Glomerular visceral epithelial cell (primary cell): ENCODE measurements at regions not wholly inside any gene's neighbourhood (a gene's known extent, or its start where the extent isn't known, plus 50 kb on each side); places are given as distances from the start of the nearest gene placed in this dataset.
"Not testable (repeated sequence)": the region's sequence is repeated elsewhere in the genome, so short reads cannot be mapped to it uniquely, and the experiment has no call there.

ENCODE experiments used
- DNase-seq: peaks from one replicate; pipeline ENCODE4 v3.0.0-alpha.2; 2016; ENCODE audit errors: extremely low spot score

DNA sequence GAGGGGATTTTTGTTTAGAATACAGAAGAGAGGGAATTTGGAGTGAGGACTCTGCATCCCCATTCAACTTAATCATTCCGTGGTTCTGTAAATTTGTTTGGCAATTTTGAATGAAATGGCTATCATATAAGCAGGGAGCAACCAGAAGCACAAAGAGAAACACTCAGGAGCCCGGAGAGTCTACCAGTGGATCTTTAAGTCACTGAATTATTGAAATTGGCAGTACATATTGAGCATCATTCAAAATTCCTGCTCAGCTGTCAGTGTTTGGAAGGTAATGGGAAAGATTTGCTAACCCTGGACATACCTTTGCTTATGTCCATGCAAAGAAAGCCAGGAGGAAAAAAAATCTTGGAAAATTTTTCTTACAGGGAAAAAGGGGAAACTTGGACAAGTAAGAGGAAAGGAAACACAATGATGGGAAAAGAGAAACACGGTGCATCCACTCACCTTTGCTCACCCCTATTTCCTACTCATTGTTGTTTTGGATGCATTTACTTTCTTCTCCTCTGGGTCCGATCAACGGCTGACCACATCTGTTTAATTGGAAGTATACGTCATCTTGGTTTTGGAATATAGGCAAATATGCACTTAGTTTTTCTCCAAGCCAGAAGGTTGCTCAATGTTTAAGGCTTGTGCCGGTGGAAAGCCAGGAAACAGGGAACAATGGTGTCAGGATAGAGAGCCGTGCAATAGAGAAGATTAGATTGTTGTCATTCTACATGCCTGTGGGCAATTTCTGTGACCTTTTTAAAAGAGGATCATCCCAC lies 243.0 kb upstream of the LYPLAL1 start:
- DNase-seq, result no peak

DNA sequence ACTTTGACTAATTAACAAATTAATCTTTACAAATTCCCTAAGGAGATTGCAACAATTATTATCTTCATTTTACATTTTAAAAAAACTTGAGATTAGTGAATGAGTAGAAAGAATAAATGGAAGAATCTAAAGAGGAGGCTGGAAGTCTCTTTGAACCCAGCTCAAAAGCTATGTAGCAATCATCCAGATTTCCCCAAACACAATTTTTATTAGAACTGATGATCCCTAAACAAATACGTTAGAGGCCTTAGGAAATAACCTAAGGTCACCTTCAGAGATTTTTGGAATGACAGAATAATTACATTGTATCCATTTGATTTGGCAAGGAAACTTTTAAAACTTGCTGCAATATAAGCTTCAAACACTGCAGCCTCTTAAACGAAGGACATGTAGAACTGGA lies 242.4 kb upstream of the LYPLAL1 start:
- DNase-seq, result no peak

DNA sequence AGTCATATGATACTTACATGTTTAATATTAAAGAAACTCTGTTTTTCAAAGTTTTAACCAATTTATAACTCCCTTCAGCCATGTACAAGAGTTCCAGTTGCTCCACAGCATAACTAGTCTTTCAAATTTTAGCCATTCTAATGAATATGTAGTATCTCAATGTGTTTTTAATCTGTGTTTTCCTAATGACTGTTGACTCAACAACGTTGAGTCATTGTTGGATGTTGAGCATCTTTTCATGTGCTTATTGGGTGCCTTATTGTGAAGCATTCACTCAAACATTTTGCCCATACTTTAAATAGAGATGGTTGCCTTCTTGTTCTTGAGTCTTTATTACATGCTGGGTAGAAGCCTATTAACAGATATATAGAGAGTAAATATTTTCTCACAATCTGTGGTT lies 240.2 kb upstream of the LYPLAL1 start:
- DNase-seq, result no peak

DNA sequence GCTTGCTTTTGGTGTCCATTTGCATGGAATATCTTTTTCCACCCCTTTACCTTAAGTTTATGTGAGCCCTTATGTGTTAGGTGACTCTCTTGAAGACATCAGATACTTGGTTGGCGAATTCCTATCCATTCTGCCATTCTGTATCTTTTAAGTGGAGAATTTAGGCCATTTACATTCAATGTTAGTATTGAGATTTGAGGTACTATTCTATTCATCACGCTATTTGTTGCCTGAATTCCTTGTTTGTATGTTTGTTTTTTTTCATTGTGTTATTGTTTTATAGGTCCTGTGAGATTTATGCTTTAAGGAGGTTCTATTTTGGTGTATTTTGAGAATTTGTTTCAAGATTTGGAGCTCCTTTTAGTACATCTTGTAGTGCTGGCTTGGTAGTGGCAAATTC lies 238.3 kb upstream of the LYPLAL1 start:
- not testable (repeated sequence) for DNase-seq

DNA sequence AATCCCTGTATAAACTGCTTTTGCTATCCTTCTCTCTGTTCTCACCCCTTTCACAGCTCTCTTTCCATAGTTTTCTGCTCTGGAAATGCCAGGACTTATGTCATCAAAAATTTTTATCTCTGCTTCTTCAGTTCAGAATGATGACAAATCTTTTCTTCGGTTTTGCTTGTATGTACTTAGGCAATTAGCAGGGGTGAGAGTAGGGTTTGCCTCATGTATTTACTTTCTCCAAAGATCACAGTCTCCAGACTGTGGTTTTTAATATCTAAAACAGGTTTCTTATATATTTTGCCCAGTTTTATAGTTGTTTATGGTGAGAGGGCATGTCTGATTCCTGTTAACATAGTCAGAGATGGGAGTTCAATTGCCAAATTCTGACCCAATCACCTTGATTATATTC lies 235.4 kb upstream of the LYPLAL1 start:
- no peak for DNase-seq

DNA sequence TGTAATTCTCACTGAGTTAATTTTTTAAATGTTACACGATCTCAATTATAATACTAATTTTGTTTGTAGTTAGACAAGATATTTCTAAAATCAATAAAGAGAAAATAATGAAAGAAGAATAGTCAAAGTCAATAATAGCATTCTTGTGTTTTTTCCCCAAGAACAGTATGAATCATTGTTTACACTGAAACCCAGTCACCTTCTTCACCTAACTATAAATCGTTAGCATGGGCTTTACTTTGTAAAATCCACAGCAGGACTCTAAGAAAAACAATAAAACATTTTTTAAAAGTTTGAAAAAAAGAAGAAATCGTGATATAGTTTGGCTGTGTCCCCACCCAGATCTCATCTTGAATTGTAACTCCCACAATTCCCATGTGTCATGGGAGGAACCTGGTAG lies 234.6 kb upstream of the LYPLAL1 start:
- no peak for DNase-seq

DNA sequence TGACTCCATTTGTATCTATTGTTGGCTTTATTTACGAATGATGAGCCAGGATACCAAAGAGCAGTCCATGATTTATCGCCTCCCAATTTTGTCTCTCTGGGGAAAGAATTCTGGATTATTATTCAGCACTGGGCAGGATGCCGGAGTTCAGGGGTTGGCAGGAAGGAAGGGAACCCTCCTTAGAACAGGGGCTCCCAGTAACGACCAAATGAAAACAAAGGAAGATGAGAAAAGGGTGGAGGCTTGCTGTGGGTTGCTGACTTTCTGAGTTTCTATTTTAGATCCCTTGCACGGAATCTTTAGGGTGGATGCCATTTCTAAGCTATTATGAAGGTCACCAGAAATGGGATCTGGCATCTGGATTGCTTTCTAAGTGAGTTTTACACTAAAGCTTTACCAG lies 231.2 kb upstream of the LYPLAL1 start:
- DNase-seq, result no peak

DNA sequence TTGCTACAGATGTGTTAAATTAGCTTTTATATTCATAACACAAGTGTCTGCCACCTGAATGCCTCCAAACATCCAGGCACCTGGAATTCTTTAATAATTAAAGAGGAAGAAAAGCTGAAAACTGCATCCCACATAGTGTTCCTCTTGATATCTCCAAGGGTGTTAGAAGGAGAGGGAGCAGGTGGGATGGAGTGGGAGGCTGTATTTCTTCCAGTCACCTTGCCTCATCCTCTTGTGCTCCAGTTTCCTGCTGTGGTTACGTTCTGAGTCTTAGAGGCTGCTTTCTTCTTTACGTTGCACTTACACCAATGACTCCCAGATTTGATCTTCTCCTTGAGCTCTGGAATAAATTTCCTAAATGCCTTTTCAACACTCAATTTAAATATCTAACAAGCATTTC lies 230.3 kb upstream of the LYPLAL1 start:
- DNase-seq, result no peak

DNA sequence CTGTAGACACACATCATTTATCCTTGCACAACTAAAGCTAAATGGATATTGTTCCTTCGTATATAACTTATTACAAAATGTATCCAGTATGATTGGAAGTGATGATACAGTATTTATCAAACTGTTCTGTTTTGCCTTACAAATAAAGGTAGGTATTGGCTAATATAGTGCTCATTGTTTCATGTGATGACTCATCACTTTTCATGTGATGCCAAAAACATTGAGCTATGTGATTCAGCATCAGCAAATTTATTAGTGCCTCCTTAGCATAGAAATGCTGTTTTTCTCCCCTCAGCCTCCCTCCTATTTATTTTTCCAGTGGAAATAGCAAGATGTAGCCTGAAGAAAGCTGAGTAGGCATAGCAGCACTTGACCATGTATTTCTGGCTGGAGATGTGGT lies 228.6 kb upstream of the LYPLAL1 start:
- DNase-seq, result no peak

DNA sequence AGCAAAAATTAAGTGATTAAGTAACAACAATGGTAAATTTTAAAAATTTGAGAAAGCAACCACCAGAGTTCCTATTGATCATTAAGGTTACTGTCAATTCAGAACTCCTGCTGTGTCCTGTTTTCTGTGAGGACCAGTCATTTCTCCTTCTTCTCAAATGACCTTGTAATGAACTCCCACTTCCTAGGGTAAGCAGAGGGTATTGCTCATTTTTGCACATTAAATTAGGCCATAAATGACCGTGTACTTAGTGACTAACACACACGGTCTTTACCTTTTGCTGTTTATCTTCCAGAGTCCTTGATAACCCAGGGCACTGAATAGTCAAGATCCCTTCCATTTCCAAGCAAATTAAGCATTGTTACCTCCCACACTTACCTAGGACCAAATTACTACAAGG lies 227.5 kb upstream of the LYPLAL1 start:
- DNase-seq, result no peak

DNA sequence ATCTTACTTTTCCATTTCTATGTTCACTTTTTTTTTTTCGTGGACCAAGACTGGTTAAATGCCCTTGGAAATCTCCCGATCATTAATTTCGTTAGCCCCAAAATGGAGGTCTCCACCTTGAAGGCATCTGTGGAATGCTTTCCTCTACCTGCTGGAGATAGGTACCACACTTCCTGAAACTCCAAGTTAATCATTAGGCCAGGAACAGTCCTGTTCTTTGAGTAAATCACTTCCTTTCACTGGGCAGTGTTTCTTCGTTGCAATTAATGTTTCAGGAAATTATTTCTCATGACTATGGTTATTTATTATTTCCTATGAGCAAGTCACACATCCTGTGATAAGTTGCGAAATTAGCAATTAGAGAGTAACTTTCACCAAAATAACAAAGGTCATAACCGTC lies 225.2 kb upstream of the LYPLAL1 start:
- no peak for DNase-seq

DNA sequence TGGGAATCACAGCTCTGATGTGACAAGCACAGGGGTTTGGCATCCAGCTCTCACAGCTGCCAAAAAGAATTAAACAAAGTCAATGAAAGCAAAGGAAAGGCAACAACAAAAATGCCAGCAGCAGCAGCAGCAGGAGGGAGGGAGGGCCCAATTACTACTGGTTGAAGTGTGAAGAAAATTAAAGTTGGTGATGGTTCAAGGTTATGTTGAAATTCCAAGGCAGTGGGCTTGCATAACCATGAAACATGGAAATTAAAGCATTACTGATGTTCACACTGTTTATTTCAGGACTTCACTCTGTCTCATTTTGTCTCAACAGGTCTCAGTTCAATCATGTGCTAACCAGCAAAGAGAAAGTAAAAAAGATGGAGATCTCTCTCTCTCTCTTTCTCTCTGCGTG lies 220.3 kb upstream of the LYPLAL1 start:
- no peak for DNase-seq

DNA sequence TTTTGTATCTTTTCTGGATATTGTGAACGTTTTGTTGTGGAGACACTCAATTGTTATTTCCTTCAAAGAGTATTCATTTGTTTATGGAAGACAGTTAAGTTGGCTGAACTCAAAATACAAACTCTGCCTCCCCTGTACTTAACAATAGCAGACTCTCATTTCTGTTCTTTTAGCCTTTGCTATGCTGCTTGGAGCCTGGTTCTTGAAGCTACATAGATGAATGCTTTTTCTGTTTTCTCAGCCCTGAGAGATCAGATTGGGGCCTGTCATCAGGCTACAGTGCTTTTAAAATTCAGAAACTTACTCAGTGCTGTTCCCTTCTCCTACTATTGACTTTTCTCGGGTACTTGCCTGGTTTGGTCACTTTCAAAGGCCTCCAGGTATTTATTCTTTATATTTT lies 215.7 kb upstream of the LYPLAL1 start:
- DNase-seq, result no peak

DNA sequence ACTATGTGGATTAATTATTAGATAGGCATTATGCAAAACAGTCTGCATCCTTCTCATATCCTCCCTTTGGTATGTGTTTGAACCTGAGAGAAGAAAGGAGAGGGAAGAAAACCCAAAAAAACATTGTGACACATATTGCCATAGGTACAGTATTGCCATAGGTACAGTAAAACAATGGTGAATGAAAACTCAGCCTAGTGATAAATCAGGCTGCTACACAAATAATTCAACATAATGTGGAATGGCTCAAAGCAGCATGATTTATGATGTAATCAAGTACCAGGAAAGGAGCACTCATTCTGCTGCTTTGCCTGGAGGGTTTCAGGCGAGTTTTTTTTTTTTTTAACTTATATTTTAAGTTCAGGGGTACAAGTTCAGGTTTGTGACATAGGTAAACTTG lies 213.9 kb upstream of the LYPLAL1 start:
- DNase-seq, result no peak

DNA sequence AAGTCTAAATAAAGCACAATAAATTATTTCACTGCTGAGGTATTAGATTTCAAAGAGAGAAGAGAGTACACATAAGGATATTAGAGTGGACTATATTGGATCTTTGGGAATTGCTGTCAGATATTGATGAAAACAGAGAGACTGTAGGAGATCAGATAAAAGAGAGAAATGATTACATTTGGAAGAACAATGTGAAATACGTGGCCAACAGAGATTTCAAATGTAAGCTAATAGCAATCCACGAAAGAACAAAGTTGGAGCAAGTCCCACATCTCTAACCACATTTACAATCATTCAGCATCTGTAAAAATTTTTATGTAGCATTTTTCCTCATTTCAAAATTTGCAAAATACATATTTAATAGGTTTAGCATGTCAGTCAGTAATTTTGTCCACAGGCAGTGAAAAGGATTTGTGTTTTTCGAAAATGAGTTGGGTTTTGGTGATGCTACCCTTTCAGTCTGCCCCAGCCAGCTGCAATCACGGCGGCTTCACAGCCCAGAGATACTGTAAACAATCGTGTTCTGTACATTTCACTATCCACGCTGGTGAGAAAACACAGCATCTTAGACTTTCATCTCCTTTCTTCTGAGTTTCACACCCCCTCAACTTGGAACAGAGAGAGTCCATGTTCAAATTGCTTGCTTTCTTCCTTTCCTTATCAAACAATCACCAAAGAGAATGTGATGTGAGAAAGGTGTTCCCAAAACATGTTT lies 209.1 kb upstream of the LYPLAL1 start:
- DNase-seq, result no peak

DNA sequence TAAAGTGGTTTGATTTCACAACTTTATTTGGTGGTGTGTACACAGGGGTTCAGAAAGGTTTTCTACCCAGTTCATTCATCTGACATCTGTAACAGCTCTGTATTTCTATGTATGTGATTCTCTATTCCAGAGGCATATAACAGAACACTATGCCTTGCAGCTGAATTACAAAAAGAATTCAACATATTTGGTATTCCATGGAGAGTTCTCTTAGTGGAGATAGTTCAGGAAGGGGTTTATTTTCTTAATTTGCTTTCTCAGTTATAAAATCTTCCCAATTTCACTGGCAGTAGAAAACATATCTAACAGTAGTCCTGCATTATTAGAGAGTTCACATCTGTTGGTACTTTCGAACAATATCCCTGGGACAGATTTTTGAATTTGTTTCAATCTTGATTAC lies 207.9 kb upstream of the LYPLAL1 start:
- no peak for DNase-seq

DNA sequence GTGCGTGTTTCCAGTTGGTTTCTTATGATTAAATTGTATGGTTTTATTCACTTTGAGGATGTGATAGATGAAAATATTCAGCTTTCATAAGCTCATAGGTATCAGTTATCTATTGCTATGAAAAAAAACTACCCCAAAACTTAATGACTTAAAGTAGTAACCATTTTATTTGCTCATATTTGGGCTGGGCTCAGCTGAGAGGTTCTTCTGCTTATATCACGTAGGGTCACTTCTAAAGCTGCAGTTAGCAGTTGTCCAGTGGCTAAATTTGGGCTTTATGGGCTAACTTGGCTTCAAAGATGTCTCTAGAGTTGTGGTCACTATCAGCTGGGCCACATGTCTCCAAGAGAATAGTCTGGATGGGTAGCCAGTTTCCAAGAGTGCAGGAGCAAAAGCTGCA lies 206.4 kb upstream of the LYPLAL1 start:
- DNase-seq, result no peak

DNA sequence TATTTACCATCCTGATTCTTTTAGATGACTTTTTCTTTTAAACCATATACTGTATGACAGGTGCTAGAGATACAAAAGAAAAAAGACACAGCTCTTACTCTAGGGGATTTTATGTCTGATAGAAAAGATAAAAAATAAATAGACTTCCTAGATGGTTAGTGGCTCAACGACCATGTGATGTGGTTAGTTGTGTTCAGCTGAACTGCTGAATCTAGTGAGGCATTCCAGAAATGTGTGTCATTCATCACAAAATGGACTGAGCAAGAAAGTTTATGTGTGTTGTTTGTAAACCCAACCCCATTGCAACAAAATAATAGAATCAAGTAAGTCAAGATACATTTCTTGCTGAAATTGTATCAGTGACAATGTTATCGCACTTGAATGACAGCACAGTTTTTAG lies 205.8 kb upstream of the LYPLAL1 start:
- peak; percentile 21 for DNase-seq

DNA sequence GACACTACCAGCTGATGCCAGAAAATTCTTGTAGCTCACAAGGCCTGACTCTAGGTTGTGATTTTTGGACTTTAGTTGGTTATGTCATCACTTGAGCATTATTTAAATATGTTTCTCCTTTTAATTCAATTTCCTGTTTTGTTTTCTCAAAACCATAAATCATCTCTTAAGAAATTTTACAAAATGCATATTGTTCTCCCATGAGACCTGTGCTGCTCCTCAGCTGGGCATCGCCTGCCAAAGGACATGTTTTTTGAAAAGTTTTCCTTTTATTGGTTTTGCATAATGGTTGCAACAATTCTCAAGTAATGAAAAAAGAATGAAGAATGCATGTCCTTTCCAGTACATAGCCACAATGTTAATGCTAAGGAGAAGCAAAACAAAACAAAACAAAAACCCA lies 204.7 kb upstream of the LYPLAL1 start:
- no peak for DNase-seq

DNA sequence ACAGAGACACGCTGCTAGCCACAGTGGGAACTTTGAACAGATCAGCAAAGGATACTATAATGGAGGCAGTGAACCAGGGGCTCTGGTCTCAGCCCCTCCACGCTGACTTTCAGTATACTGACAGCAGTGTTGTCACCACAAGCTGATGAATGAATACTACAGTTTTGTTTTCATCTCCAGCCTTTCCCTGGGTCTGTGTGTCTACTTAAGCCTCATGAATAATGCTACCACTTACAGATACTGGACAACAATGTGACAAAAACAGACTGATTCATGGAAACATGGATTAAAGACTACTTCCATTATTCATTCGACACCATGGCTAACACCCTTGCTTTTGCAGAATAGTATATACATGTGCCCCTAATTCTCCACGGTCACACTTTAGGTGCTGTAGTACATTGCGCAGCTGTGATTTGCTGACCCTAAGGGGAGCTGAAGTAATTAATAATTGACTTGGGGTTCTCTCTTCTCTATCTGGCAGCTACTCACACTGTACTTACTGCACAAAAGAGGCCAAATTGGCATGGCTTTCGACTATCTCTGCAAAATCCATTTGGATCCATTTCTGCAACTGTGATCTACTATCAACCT lies 203.2 kb upstream of the LYPLAL1 start:
- no peak for DNase-seq

DNA sequence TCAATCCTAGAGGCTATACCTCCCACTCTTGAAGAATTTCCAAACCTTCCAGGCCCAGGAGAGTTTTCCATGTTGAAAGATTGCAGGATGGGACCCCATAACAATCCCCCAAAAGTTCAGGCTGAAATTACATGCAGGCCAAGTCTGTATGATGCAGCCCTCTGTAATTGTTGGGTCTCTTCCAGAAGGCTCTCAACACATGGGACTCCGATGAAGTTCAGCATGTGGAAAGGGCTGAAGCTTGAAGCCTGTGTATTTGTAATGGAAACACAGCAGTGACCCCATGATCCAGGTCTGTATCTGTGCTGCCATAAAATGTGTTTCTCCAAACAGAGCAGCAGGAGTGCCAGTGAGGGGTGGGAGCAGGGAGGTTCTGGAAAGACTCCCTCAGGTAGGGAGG lies 202.5 kb upstream of the LYPLAL1 start:
- DNase-seq, result no peak

DNA sequence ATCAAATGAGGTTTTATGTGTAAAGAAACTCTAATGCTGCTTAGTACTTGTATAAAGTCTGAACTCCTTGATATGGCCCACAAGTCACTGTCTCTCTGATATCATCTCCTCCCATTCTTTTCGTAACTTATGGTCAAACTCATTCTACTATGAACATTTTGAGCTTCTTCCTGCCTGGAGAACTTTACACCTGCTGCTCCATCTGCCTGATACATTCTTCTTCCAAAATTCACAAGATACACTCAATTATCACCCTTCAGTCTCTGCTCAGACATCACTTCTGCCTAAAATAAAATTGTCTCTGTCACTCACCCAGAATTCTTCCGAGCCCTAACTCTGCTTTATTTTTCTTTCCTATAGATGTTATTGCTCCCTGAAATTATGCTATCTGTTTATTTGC lies 192.8 kb upstream of the LYPLAL1 start:
- DNase-seq, result no peak

DNA sequence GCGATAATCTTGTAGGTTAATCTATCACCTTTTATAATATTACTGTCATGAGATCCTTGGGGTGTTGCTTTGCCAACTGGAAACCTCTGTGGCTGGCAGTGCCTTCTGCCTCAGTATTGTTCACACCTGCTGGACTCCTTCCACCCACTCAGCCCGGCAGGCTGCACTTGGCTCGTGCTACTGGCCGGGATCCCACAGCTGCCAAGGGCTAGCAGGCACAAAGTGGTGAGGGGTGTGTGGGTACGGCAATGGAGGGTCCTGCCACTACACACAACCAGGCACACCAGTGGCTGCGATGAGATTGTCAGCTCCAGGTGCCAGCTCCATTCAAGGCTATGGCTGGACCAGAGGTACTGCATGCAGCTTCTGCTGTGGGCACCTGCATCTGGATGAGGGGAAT lies 191.2 kb upstream of the LYPLAL1 start:
- no peak for DNase-seq
